PC-3 (cell line): ENCODE measurements at regions not wholly inside any gene's neighbourhood (a gene's known extent, or its start where the extent isn't known, plus 50 kb on each side); places are given as distances from the start of the nearest gene placed in this dataset.

Source experiments
- ATAC-seq: fragments of 200-7000 bp; cut with Tn5 transposase; 2 replicates; pipeline ENCODE4 v1.9.1; 2020; ENCODE audit warnings: mild to moderate bottlenecking, moderate library complexity
- BruUV-seq: library from RNA; stranded (reverse); fragments of 400-500 nt; replicated peaks from 2 replicates; lab custom pipeline; 2021; lab: Mats Ljungman, UMichigan
- CTCF ChIA-PET: fragments of 300-600 bp; sonication (Branson Sonifier 250); formaldehyde crosslinking; loops from one replicate; lab custom pipeline; 2022; ENCODE audit warnings: antibody characterized with exemption; lab: Charles Lee
- POLR2A ChIA-PET: fragments of 300-600 bp; sonication (Branson Sonifier 250); formaldehyde crosslinking; loops from one replicate; lab custom pipeline; 2022; ENCODE audit warnings: antibody characterized with exemption; ENCODE audit not compliant: unreplicated experiment; lab: Charles Lee
- DNase-seq: peaks from one replicate; pipeline ENCODE4 v3.0.0-alpha.2; 2015
- H2AFZ ChIP-seq: fragments of 300-600 bp; sonication (generic); 2 replicates; pipeline ENCODE4 v1.6.0; 2016; ENCODE audit warnings: antibody characterized with exemption, low read length
- H3F3A ChIP-seq: fragments of 300-600 bp; sonication (generic); one replicate; pipeline ENCODE4 v1.6.0; 2017; ENCODE audit warnings: antibody characterized with exemption, low read length, control low read depth, mild to moderate bottlenecking; ENCODE audit not compliant: unreplicated experiment
- H3K27ac ChIP-seq: fragments of 300-600 bp; sonication (generic); 2 replicates; pipeline ENCODE4 v1.5.1; 2016; ENCODE audit warnings: mild to moderate bottlenecking, low read length
- H3K27me3 ChIP-seq: fragments of 300-600 bp; sonication (generic); 2 replicates; pipeline ENCODE4 v1.6.1; 2016; ENCODE audit warnings: low read length, mixed read lengths
- H3K36me3 ChIP-seq: fragments of 300-600 bp; sonication (generic); 2 replicates; pipeline ENCODE4 v1.6.1; 2016; ENCODE audit warnings: low read depth, mixed run types, low read length, mixed read lengths
- H3K4me1 ChIP-seq: fragments of 300-600 bp; sonication (generic); 2 replicates; pipeline ENCODE4 v1.5.1; 2016; ENCODE audit warnings: low read length; ENCODE audit not compliant: insufficient read depth
- H3K4me2 ChIP-seq: fragments of 300-600 bp; sonication (generic); 2 replicates; pipeline ENCODE4 v1.6.0; 2016; ENCODE audit warnings: low read length
- H3K4me3 ChIP-seq: fragments of 300-600 bp; sonication (generic); 2 replicates; pipeline ENCODE4 v1.5.1; 2016; ENCODE audit warnings: mild to moderate bottlenecking, low read length, mixed read lengths
- H3K79me2 ChIP-seq: fragments of 300-600 bp; sonication (generic); 2 replicates; pipeline ENCODE4 v1.6.1; 2017; ENCODE audit warnings: low read length, mixed read lengths
- H3K9ac ChIP-seq: fragments of 300-600 bp; sonication (generic); 2 replicates; pipeline ENCODE4 v1.6.0; 2016; ENCODE audit warnings: mild to moderate bottlenecking, low read length
- H3K9me2 ChIP-seq: fragments of 300-600 bp; sonication (generic); replicated peaks from 2 replicates; pipeline ENCODE4 v1.6.1; 2016; ENCODE audit warnings: mixed run types, low read length, mixed read lengths
- H3K9me3 ChIP-seq: fragments of 300-600 bp; sonication (generic); 2 replicates; pipeline ENCODE4 v1.6.1; 2016; ENCODE audit warnings: low read length, mixed read lengths
- H4K20me1 ChIP-seq: fragments of 300-600 bp; sonication (generic); 2 replicates; pipeline ENCODE4 v1.6.1; 2016; ENCODE audit warnings: low read length, mixed read lengths
- EZH2 ChIP-seq: fragments of 300-600 bp; sonication (generic); IDR thresholded peaks from one replicate; pipeline ENCODE4 v1.6.1; 2017; ENCODE audit warnings: antibody characterized with exemption, mild to moderate bottlenecking, low read length; ENCODE audit not compliant: unreplicated experiment
- EZH2phosphoT487 ChIP-seq: fragments of 300-600 bp; sonication (generic); IDR thresholded peaks from 2 replicates; pipeline ENCODE4 v1.6.1; 2018; ENCODE audit warnings: mild to moderate bottlenecking, antibody characterized with exemption, low read length, borderline replicate concordance
- intact Hi-C: fragments of 100-400 bp; cut with micrococcal nuclease; formaldehyde crosslinking; loops from 2 replicates; pipeline ENCODE4 v1.9.0; 2023
- TF ChIP-seq, protein P1 (sequence below): fragments of 300-600 bp; sonication (generic); conservative IDR thresholded peaks from 2 replicates; pipeline ENCODE4 v1.5.1; 2017; ENCODE audit warnings: antibody characterized with exemption, low read depth, mild to moderate bottlenecking, low read length

DNA sequence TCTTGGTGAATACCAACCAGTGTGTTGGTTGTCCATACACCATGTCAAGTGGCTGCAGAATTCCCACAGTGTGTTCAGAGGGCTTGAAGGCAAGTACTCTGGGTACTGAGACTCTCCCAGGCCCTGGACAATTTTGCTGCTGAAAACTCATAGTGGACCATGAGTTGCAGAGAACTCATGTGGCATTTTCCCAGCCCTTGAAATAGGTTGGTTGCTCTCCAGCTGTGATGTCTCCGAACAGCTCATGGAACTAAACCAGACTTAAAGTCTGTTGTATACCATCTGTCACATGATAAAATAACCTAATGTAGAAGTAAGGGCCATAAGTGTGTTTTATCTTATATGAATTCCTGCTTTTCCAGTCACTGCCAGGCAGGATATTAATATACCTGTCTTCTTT, 67.8 kb downstream of the RGS2 start:
- H3F3A ChIP-seq = no peaks in the 10 kb centered on the region
- H3K79me2 ChIP-seq = no peaks in the 10 kb centered on the region
- H3K36me3 ChIP-seq = no peaks in the 10 kb centered on the region
- H3K9ac ChIP-seq = no peak overlapping the region
- no peak overlapping the region for H2AFZ ChIP-seq
- intact Hi-C loops = no loop called here
- H3K4me3 ChIP-seq = no peak overlapping the region
- H4K20me1 ChIP-seq = no peaks in the 10 kb centered on the region
- H3K4me2 ChIP-seq = no peak overlapping the region
- no peaks in the 10 kb centered on the region for H3K9me3 ChIP-seq
- CTCF ChIA-PET = no interaction called here
- no TSS peak for BruUV-seq
- H3K27me3 ChIP-seq = no peaks in the 10 kb centered on the region
- no peak for DNase-seq
- H3K4me1 ChIP-seq = no peaks in the 10 kb centered on the region
- POLR2A ChIA-PET = no interaction called here
- no peak overlapping the region for H3K27ac ChIP-seq
- TF ChIP-seq EZH2phosphoT487 = no peak
- TF ChIP-seq, protein P1, sequence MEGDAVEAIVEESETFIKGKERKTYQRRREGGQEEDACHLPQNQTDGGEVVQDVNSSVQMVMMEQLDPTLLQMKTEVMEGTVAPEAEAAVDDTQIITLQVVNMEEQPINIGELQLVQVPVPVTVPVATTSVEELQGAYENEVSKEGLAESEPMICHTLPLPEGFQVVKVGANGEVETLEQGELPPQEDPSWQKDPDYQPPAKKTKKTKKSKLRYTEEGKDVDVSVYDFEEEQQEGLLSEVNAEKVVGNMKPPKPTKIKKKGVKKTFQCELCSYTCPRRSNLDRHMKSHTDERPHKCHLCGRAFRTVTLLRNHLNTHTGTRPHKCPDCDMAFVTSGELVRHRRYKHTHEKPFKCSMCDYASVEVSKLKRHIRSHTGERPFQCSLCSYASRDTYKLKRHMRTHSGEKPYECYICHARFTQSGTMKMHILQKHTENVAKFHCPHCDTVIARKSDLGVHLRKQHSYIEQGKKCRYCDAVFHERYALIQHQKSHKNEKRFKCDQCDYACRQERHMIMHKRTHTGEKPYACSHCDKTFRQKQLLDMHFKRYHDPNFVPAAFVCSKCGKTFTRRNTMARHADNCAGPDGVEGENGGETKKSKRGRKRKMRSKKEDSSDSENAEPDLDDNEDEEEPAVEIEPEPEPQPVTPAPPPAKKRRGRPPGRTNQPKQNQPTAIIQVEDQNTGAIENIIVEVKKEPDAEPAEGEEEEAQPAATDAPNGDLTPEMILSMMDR = no peak
- no peaks in the 10 kb centered on the region for H3K9me2 ChIP-seq
- no peak for ATAC-seq

DNA sequence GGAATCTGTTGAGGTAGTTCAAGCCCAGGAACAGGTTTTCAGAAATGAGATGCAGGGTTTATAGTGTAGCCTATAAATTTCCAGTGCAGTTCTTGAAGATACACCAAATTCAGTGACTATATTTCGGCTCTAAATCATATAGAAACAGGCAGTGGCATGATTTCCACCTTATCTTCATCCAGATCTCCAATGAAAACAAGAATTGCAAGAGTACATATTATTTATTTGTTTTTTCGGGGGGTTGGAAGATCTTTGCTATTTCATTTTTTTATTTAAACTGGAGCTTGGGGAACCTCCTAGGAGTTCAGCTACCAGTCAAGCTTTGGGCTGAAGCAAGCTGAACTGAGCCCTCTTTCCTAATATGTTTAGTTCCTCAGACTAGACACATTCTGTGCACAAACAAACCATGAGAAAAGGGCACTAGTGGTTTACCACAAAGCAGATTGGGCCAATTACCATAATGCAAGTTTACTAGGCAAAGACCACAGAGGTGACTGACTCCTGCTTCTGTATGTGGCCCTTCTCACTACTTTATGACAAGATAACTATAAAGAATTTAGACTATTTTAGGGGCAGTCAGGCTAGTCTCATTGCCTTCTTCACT, 68.5 kb downstream of the RGS2 start:
- TF ChIP-seq EZH2phosphoT487 (no peak), EZH2 (no peak)
- TF ChIP-seq, protein P1 = no peak

DNA sequence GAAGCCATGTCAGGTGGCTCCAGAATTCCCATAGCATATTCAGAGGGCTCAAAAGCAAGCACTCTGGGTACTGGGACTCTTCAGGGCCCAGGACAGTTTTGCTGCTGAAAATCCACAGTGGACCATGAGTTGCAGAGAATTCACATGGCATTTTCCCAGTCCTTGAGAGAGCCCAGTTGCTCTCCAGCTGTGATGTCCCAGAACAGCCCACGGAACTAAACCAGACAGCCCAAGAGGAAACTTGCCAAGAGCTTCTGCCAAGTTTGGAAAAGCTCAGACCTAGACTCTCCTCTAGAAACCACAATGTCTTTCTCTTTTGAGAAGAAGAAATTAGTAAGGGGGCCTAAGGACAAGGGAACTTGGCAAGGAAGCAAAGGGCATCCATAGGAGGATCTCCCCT, 69.4 kb downstream of the RGS2 start:
- POLR2A ChIA-PET = no interaction called here
- H3K27ac ChIP-seq = no peak overlapping the region
- CTCF ChIA-PET = no interaction called here
- no peak overlapping the region for H3K4me2 ChIP-seq
- H4K20me1 ChIP-seq = no peaks in the 10 kb centered on the region
- H2AFZ ChIP-seq = no peak overlapping the region
- no peaks in the 10 kb centered on the region for H3K79me2 ChIP-seq
- intact Hi-C loops = no loop called here
- no peak for DNase-seq
- H3K36me3 ChIP-seq = no peaks in the 10 kb centered on the region
- H3K4me3 ChIP-seq = no peak overlapping the region
- no TSS peak for BruUV-seq
- H3K9me2 ChIP-seq = no peaks in the 10 kb centered on the region
- no peak for ATAC-seq
- no peaks in the 10 kb centered on the region for H3K27me3 ChIP-seq
- H3K4me1 ChIP-seq = no peaks in the 10 kb centered on the region
- no peaks in the 10 kb centered on the region for H3F3A ChIP-seq
- H3K9ac ChIP-seq = no peak overlapping the region
- TF ChIP-seq, protein P1 = no peak
- TF ChIP-seq EZH2phosphoT487 = no peak
- no peak for TF ChIP-seq EZH2
- H3K9me3 ChIP-seq = no peaks in the 10 kb centered on the region

More for the DNA sequence above, 68.5 kb downstream of the RGS2 start:
- Histone ChIP-seq H3K4me2 (no peak overlapping the region), H4K20me1 (no peaks in the 10 kb centered on the region), H3K27ac (no peak overlapping the region), H3K9ac (no peak overlapping the region), H3K9me2 (no peaks in the 10 kb centered on the region), H3K79me2 (no peaks in the 10 kb centered on the region), H3K9me3 (no peaks in the 10 kb centered on the region), H3F3A (no peaks in the 10 kb centered on the region), H3K36me3 (no peaks in the 10 kb centered on the region), H3K4me1 (no peaks in the 10 kb centered on the region), H2AFZ (no peak overlapping the region), H3K4me3 (no peak overlapping the region), H3K27me3 (no peaks in the 10 kb centered on the region)
- ChIA-PET POLR2A (no interaction called here), CTCF (no interaction called here)
- no TSS peak for BruUV-seq
- intact Hi-C loops = no loop called here
- ATAC-seq = no peak
- no peak for DNase-seq
